OCI-LY7 (cell line): ENCODE measurements at regions not wholly inside any gene's neighbourhood (a gene's known extent, or its start where the extent isn't known, plus 50 kb on each side); places are given as distances from the start of the nearest gene placed in this dataset.

Experiments used
- EZH2phosphoT487 ChIP-seq: fragments of 200-600 bp; sonication (generic); IDR thresholded peaks from 2 replicates; pipeline ENCODE4 v1.6.1; 2018; ENCODE audit warnings: low read depth, borderline replicate concordance, mild to moderate bottlenecking, mixed run types, antibody characterized with exemption, low read length, moderate library complexity, mixed read lengths
- TF ChIP-seq, protein P1 (sequence below): fragments of 200-600 bp; sonication (generic); conservative IDR thresholded peaks from 2 replicates; pipeline ENCODE4 v1.5.1; 2014; ENCODE audit warnings: mild to moderate bottlenecking, antibody characterized with exemption, low read length, moderate library complexity, mixed read lengths

DNA sequence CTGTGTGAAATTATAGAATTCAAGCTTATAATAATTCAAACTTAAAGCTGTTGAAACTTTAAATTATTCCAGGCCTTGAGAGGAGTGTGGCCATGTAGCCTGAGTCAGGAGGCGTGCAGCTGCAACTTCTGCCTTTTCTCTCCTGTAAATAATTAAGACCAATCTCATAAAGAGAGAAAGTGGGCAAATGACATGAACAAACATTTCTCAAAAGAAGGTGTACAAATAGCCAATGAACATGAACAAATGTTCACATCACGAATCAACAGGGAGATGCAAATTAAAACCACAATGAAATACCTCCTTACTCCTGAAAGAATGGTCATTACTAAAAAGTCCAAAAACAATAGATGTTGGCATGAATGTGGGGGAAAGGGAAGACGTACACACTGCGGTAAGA is 149.1 kb upstream of the MYCN start:
- TF ChIP-seq, protein P1, sequence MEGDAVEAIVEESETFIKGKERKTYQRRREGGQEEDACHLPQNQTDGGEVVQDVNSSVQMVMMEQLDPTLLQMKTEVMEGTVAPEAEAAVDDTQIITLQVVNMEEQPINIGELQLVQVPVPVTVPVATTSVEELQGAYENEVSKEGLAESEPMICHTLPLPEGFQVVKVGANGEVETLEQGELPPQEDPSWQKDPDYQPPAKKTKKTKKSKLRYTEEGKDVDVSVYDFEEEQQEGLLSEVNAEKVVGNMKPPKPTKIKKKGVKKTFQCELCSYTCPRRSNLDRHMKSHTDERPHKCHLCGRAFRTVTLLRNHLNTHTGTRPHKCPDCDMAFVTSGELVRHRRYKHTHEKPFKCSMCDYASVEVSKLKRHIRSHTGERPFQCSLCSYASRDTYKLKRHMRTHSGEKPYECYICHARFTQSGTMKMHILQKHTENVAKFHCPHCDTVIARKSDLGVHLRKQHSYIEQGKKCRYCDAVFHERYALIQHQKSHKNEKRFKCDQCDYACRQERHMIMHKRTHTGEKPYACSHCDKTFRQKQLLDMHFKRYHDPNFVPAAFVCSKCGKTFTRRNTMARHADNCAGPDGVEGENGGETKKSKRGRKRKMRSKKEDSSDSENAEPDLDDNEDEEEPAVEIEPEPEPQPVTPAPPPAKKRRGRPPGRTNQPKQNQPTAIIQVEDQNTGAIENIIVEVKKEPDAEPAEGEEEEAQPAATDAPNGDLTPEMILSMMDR, result no peak
- no peak for TF ChIP-seq EZH2phosphoT487
